Left ventricle myocardium inferior (tissue), 1 donor: ENCODE measurements at regions not wholly inside any gene's neighbourhood (a gene's known extent, or its start where the extent isn't known, plus 50 kb on each side); places are given as distances from the start of the nearest gene placed in this dataset.

ENCODE experiments used
- DNase-seq: peaks from one replicate; pipeline ENCODE4 v3.0.0-alpha.2; 2020
- H3K27ac ChIP-seq: fragments of 200-600 bp; replicated peaks from 2 replicates; pipeline ENCODE4 v1.8.0; 2021
- H3K27me3 ChIP-seq: fragments of 200-600 bp; 2 replicates; pipeline ENCODE4 v1.8.0; 2021; ENCODE audit warnings: low read depth
- H3K36me3 ChIP-seq: fragments of 200-600 bp; 2 replicates; pipeline ENCODE4 v1.8.0; 2021
- H3K4me1 ChIP-seq: fragments of 200-600 bp; 2 replicates; pipeline ENCODE4 v1.8.0; 2021
- H3K4me3 ChIP-seq: fragments of 200-600 bp; 2 replicates; pipeline ENCODE4 v1.8.0; 2021; ENCODE audit warnings: mild to moderate bottlenecking, moderate library complexity
- H3K9me3 ChIP-seq: fragments of 200-600 bp; replicated peaks from 2 replicates; pipeline ENCODE4 v1.8.0; 2021
- CTCF ChIP-seq: fragments of 200-600 bp; IDR thresholded peaks from 2 replicates; pipeline ENCODE4 v1.8.0; 2021; ENCODE audit warnings: antibody characterized with exemption, mild to moderate bottlenecking, borderline replicate concordance
- intact Hi-C: fragments of 100-400 bp; cut with micrococcal nuclease; formaldehyde crosslinking; loops from one replicate; pipeline ENCODE4 v1.11.0; 2022
- donor health status: DM: no; HTN: yes; CAD: no; lungs with severe emphysema.

GRCh38 chrX:74133156-74133796 lies 170.7 kb upstream of the ZCCHC13 start:
- Histone ChIP-seq H3K4me3 (no peak overlapping the region), H3K9me3 (no peaks in the 10 kb centered on the region), H3K4me1 (no peaks in the 10 kb centered on the region), H3K36me3 (peaks cover 4% of the 10 kb centered on the region), H3K27ac (no peak overlapping the region), H3K27me3 (no peaks in the 10 kb centered on the region)
- intact Hi-C loops = no loop called here
- no peak for DNase-seq
- TF ChIP-seq CTCF = peak; percentile 71

- Histone ChIP-seq H3K9me3 (no peaks in the 10 kb centered on the region), H3K4me3 (no peak overlapping the region), H3K4me1 (no peaks in the 10 kb centered on the region), H3K36me3 (peaks cover 4% of the 10 kb centered on the region), H3K27ac (no peak overlapping the region), H3K27me3 (no peaks in the 10 kb centered on the region)
- intact Hi-C loops = no loop called here
- no peak for TF ChIP-seq CTCF
- DNase-seq = no peak
These were observed 171.7 kb upstream of the ZCCHC13 start for GRCh38 chrX:74132280-74132679.

GRCh38 chrX:74119016-74119910 lies 184.7 kb upstream of the ZCCHC13 start:
- TF ChIP-seq CTCF = no peak
- intact Hi-C loops = no loop called here
- DNase-seq = no peak

GRCh38 chrX:74117962-74118902 lies 185.7 kb upstream of the ZCCHC13 start:
- intact Hi-C loops = no loop called here
- Histone ChIP-seq H3K27me3 (no peaks in the 10 kb centered on the region), H3K4me1 (no peaks in the 10 kb centered on the region), H3K27ac (no peak overlapping the region), H3K9me3 (peaks cover 6% of the 10 kb centered on the region), H3K36me3 (peaks cover 21% of the 10 kb centered on the region), H3K4me3 (no peak overlapping the region)
- no peak for DNase-seq
- TF ChIP-seq CTCF = no peak

More at GRCh38 chrX:74119016-74119910, 184.7 kb upstream of the ZCCHC13 start:
- Histone ChIP-seq H3K27ac (no peak overlapping the region), H3K36me3 (peaks cover 23% of the 10 kb centered on the region), H3K27me3 (no peaks in the 10 kb centered on the region), H3K9me3 (peaks cover 6% of the 10 kb centered on the region), H3K4me3 (no peak overlapping the region), H3K4me1 (no peaks in the 10 kb centered on the region)

- intact Hi-C loops = no loop called here
- H3K27me3 ChIP-seq = no peaks in the 10 kb centered on the region
- no peaks in the 10 kb centered on the region for H3K4me1 ChIP-seq
- no peak for DNase-seq
- peaks cover 5% of the 10 kb centered on the region for H3K36me3 ChIP-seq
- no peak overlapping the region for H3K27ac ChIP-seq
- no peak overlapping the region for H3K4me3 ChIP-seq
- no peak for TF ChIP-seq CTCF
- peaks cover 13% of the 10 kb centered on the region for H3K9me3 ChIP-seq
These were observed 192.7 kb upstream of the ZCCHC13 start for GRCh38 chrX:74111245-74111644.
